H1 (cell line): ENCODE measurements at regions not wholly inside any gene's neighbourhood (a gene's known extent, or its start where the extent isn't known, plus 50 kb on each side); places are given as distances from the start of the nearest gene placed in this dataset.

Experiments
- CTCF ChIA-PET: fragments of 300-600 bp; sonication (Branson Sonifier 250); formaldehyde crosslinking; loops from one replicate; lab custom pipeline; 2021; ENCODE audit not compliant: partially characterized antibody; lab: Charles Lee
- POLR2A ChIA-PET: fragments of 300-600 bp; sonication (Branson Sonifier 250); formaldehyde crosslinking; loops from one replicate; lab custom pipeline; 2021; ENCODE audit warnings: inconsistent platforms; ENCODE audit not compliant: partially characterized antibody; lab: Charles Lee
- DNase-seq, 2 experiments: peaks; one replicate each; pipeline versions ENCODE4 v3.0.0 to v3.0.0-alpha.2; 2010 to 2022; ENCODE audit warnings: low spot score in 2 of 2, low read depth in 1 of 2, mixed read lengths in 1 of 2
- FAIRE-seq: peaks from 2 replicates; lab custom pipeline; 2011; peaks lifted over from hg19 to GRCh38; lab: Jason Lieb, UNC
- H2AFZ ChIP-seq: 2 replicates; pipeline ENCODE4 v1.8.1; 2012; ENCODE audit warnings: low read length, inconsistent platforms
- H2AK5ac ChIP-seq: 2 replicates; pipeline ENCODE4 v1.6.1; 2013; ENCODE audit warnings: low read depth, low read length
- H2BK120ac ChIP-seq: replicated peaks from 2 replicates; pipeline ENCODE3; 2013; ENCODE audit warnings: low read depth, low read length, inconsistent platforms
- H2BK12ac ChIP-seq: 2 replicates; pipeline ENCODE4 v1.6.1; 2013; ENCODE audit warnings: low read depth, low read length
- H2BK15ac ChIP-seq: 2 replicates; pipeline ENCODE4 v1.6.1; 2013; ENCODE audit warnings: low read length
- H2BK20ac ChIP-seq: 2 replicates; pipeline ENCODE4 v1.6.1; 2013; ENCODE audit warnings: low read length
- H2BK5ac ChIP-seq: 2 replicates; pipeline ENCODE4 v1.6.1; 2013; ENCODE audit warnings: low read depth, low read length
- H3K14ac ChIP-seq: 2 replicates; pipeline ENCODE4 v1.6.1; 2013; ENCODE audit warnings: inconsistent platforms; ENCODE audit not compliant: insufficient read length
- H3K18ac ChIP-seq: 2 replicates; pipeline ENCODE4 v1.6.1; 2013; ENCODE audit warnings: low read length; ENCODE audit errors: extremely low read depth
- H3K23ac ChIP-seq: 2 replicates; pipeline ENCODE4 v1.6.1; 2013; ENCODE audit warnings: inconsistent platforms; ENCODE audit not compliant: insufficient read length
- H3K23me2 ChIP-seq: 2 replicates; pipeline ENCODE4 v1.6.1; 2013; ENCODE audit warnings: low read depth, low read length
- H3K27ac ChIP-seq: 2 replicates; pipeline ENCODE4 v1.6.1; 2011; ENCODE audit warnings: low read depth, low read length, inconsistent platforms
- H3K27me3 ChIP-seq, 4 experiments: replicated peaks in 1 of 4; 1 replicate in 1 of 4; 2 replicates in 3 of 4; pipeline versions ENCODE4 v1.6.1 to v1.8.1; 2011 to 2013; ENCODE audit warnings: low read length in 3 of 4, mild to moderate bottlenecking in 3 of 4, inconsistent platforms in 2 of 4, mixed read lengths in 2 of 4, moderate library complexity in 1 of 4; ENCODE audit not compliant: control insufficient read depth in 3 of 4, insufficient read depth in 3 of 4; ENCODE audit errors: extremely low read depth in 1 of 4
- H3K36me3 ChIP-seq, 4 experiments: 2 replicates each; pipeline versions ENCODE4 v1.6.1 to v1.8.1; 2011 to 2013; ENCODE audit warnings: mild to moderate bottlenecking in 4 of 4, low read length in 3 of 4, moderate library complexity in 2 of 4, control low read depth in 1 of 4, inconsistent platforms in 1 of 4; ENCODE audit not compliant: insufficient read depth in 4 of 4, control insufficient read depth in 2 of 4
- H3K4ac ChIP-seq: replicated peaks from 2 replicates; pipeline ENCODE3; 2013; ENCODE audit warnings: low read length, low read depth, mixed read lengths, inconsistent platforms; ENCODE audit not compliant: insufficient read length
- H3K4me1 ChIP-seq, 4 experiments: replicated peaks in 1 of 4; 1 replicate in 1 of 4; 2 replicates in 3 of 4; pipeline versions ENCODE4 v1.6.1 to v1.8.1; 2011 to 2013; ENCODE audit warnings: low read length in 3 of 4, inconsistent platforms in 2 of 4, mixed read lengths in 1 of 4; ENCODE audit not compliant: insufficient read depth in 4 of 4, control insufficient read depth in 3 of 4
- H3K4me2 ChIP-seq, 2 experiments: 2 replicates each; pipeline versions ENCODE4 v1.6.1 to v1.8.1; 2011 to 2013; ENCODE audit warnings: low read depth in 2 of 2, low read length in 2 of 2, control low read depth in 1 of 2, inconsistent platforms in 1 of 2, mild to moderate bottlenecking in 1 of 2; ENCODE audit not compliant: insufficient read depth in 1 of 2
- H3K4me3 ChIP-seq, 4 experiments: fragments of 200-600, 300-600 bp in 1 of 4; sonication (generic), shearing (Covaris generic), sonication (Bioruptor Twin) in 1 of 4; 2 replicates each; pipeline versions ENCODE4 v1.5.1 to v1.8.1; 2011 to 2016; ENCODE audit warnings: low read length in 4 of 4, low read depth in 3 of 4, control low read depth in 2 of 4, inconsistent platforms in 2 of 4, mild to moderate bottlenecking in 2 of 4, mixed read lengths in 1 of 4, moderate library complexity in 1 of 4; ENCODE audit not compliant: insufficient read depth in 2 of 4; ENCODE audit errors: extremely low read depth in 1 of 4
- H3K56ac ChIP-seq: replicated peaks from 2 replicates; pipeline ENCODE3; 2013; ENCODE audit warnings: low read depth, mild to moderate bottlenecking, mixed read lengths, low read length, inconsistent platforms; ENCODE audit not compliant: insufficient read length
- H3K79me1 ChIP-seq: 2 replicates; pipeline ENCODE4 v1.6.1; 2013; ENCODE audit warnings: low read depth, low read length, control low read depth
- H3K79me2 ChIP-seq, 2 experiments: 2 replicates each; pipeline versions ENCODE4 v1.6.1 to v1.8.1; 2012 to 2013; ENCODE audit warnings: low read length in 2 of 2, mild to moderate bottlenecking in 2 of 2, inconsistent platforms in 1 of 2; ENCODE audit not compliant: insufficient read depth in 2 of 2, control insufficient read depth in 1 of 2
- H3K9ac ChIP-seq, 4 experiments: replicated peaks in 1 of 4; 1 replicate in 1 of 4; 2 replicates in 3 of 4; pipeline versions ENCODE4 v1.6.1 to v1.8.1; 2011 to 2013; ENCODE audit warnings: low read depth in 3 of 4, low read length in 3 of 4, control low read depth in 2 of 4, mild to moderate bottlenecking in 2 of 4, moderate library complexity in 2 of 4, inconsistent platforms in 1 of 4; ENCODE audit errors: extremely low read depth in 1 of 4
- H3K9me3 ChIP-seq, 2 experiments: 2 replicates each; pipeline versions ENCODE4 v1.6.1 to v1.8.1; 2012 to 2013; ENCODE audit warnings: mild to moderate bottlenecking in 2 of 2, moderate library complexity in 2 of 2, control low read depth in 1 of 2, inconsistent platforms in 1 of 2, low read depth in 1 of 2, low read length in 1 of 2, mixed read lengths in 1 of 2; ENCODE audit not compliant: insufficient read depth in 2 of 2
- H4K20me1 ChIP-seq, 2 experiments: replicated peaks in 1 of 2; 2 replicates each; pipeline versions ENCODE3 to v1.8.1; 2011 to 2013; ENCODE audit warnings: inconsistent platforms in 2 of 2, low read length in 2 of 2, mild to moderate bottlenecking in 1 of 2; ENCODE audit not compliant: insufficient read depth in 2 of 2, control insufficient read depth in 1 of 2
- H4K5ac ChIP-seq: 2 replicates; pipeline ENCODE4 v1.6.1; 2013; ENCODE audit warnings: low read length, low read depth, mixed read lengths, inconsistent platforms; ENCODE audit not compliant: insufficient read length
- H4K8ac ChIP-seq: 2 replicates; pipeline ENCODE4 v1.8.0; 2013; ENCODE audit warnings: mild to moderate bottlenecking, moderate library complexity, low read length, inconsistent platforms; ENCODE audit not compliant: insufficient read depth; ENCODE audit errors: extremely low read depth
- H4K91ac ChIP-seq: replicated peaks from 2 replicates; pipeline ENCODE3; 2013; ENCODE audit warnings: low read length, mixed read lengths, inconsistent platforms; ENCODE audit not compliant: insufficient read length
- CBX8 ChIP-seq: fragments of 300-800, 300-1000 bp; sonication (generic); IDR thresholded peaks from 2 replicates; pipeline ENCODE4 v1.7.1; 2016; ENCODE audit warnings: low read depth, low read length, borderline replicate concordance
- CEBPB ChIP-seq: IDR thresholded peaks from 2 replicates; pipeline ENCODE4 v1.6.1; 2012; ENCODE audit warnings: low read depth, low read length
- KDM5A ChIP-seq: fragments of 200-600 bp; IDR thresholded peaks from 2 replicates; pipeline ENCODE4 v1.7.1; 2012; ENCODE audit warnings: mild to moderate bottlenecking, low read length, inconsistent platforms, mixed read lengths
- NRF1 ChIP-seq: IDR thresholded peaks from 2 replicates; pipeline ENCODE4 v1.6.1; 2011; ENCODE audit warnings: mild to moderate bottlenecking, low read depth, low read length, improper control_type of control experiment
- POLR2AphosphoS5 ChIP-seq: IDR thresholded peaks from 2 replicates; pipeline ENCODE4 v1.6.1; 2011; ENCODE audit warnings: low read depth, low read length
- SP1 ChIP-seq: IDR thresholded peaks from 2 replicates; pipeline ENCODE4 v1.6.1; 2011; ENCODE audit warnings: low read depth, low read length
- SP2 ChIP-seq: IDR thresholded peaks from 2 replicates; pipeline ENCODE4 v1.6.1; 2012; ENCODE audit warnings: mild to moderate bottlenecking, low read length, inconsistent platforms
- WGBS, 2 experiments: shearing (Covaris generic) in 1 of 2; methylation state at CpG; one replicate each; pipeline versions ENCODE4 v1.1.6 to v1.1.7; 2013 to 2015; ENCODE audit warnings: low lambda C conversion rate in 2 of 2, mixed read lengths in 2 of 2, inconsistent platforms in 1 of 2, low coverage in 1 of 2, missing lambda C conversion rate in 1 of 2; ENCODE audit not compliant: insufficient replicate concordance in 2 of 2, insufficient coverage in 1 of 2, insufficient read length in 1 of 2; ENCODE audit errors: extremely low coverage in 1 of 2, missing lambda C conversion rate in 1 of 2; 5-methylcytosine and 5-hydroxymethylcytosine counted together

GRCh38 chr16:17559394-17559793 lies 88.6 kb upstream of the XYLT1 start:
- H3K36me3 ChIP-seq = no peaks in the 10 kb centered on the region
- 68% methylated on average over 6 of the region's 6 CpGs; no CpG with 5 or more reads in 1 of the 2 experiments for WGBS, 2 experiments
- H4K91ac ChIP-seq = no peak overlapping the region
- H2BK120ac ChIP-seq = no peak overlapping the region
- DNase-seq = no peak
- H3K18ac ChIP-seq = no peak overlapping the region
- FAIRE-seq = no peak
- H3K4me2 ChIP-seq = no peak overlapping the region
- H3K14ac ChIP-seq = no peak overlapping the region
- H3K79me1 ChIP-seq = no peaks in the 10 kb centered on the region
- H2BK12ac ChIP-seq = no peak overlapping the region
- no peak overlapping the region for H3K56ac ChIP-seq
- H3K4ac ChIP-seq = no peak overlapping the region
- H3K4me3 ChIP-seq = no peak overlapping the region
- ChIA-PET CTCF (interaction anchor here (4.3 kb wide), 1 partner anchor 19 kb away, joined by 22 read pairs; no protein-coding TSS in a partner anchor), POLR2A (no interaction called here)
- H2BK15ac ChIP-seq = no peak overlapping the region
- H3K27me3 ChIP-seq = no peaks in the 10 kb centered on the region
- no peak overlapping the region for H3K9ac ChIP-seq
- H4K5ac ChIP-seq = no peak overlapping the region
- H4K8ac ChIP-seq = no peak overlapping the region
- H3K79me2 ChIP-seq = no peaks in the 10 kb centered on the region
- H2AFZ ChIP-seq = no peak overlapping the region
- TF ChIP-seq SP1 (no peak), NRF1 (no peak), SP2 (no peak), KDM5A (no peak), CEBPB (no peak), CBX8 (no peak), POLR2AphosphoS5 (no peak)
- no peaks in the 10 kb centered on the region for H3K4me1 ChIP-seq
- no peak overlapping the region for H3K27ac ChIP-seq
- H4K20me1 ChIP-seq = no peaks in the 10 kb centered on the region
- H3K23me2 ChIP-seq = no peaks in the 10 kb centered on the region
- H3K23ac ChIP-seq = no peak overlapping the region
- H2BK20ac ChIP-seq = no peak overlapping the region
- H3K9me3 ChIP-seq = no peaks in the 10 kb centered on the region
- H2AK5ac ChIP-seq = no peak overlapping the region
- H2BK5ac ChIP-seq = no peak overlapping the region
